ENCODE measurements at regions not wholly inside any gene's neighbourhood (a gene's known extent, or its start where the extent isn't known, plus 50 kb on each side); places are given as distances from the start of the nearest gene placed in this dataset.

DNA sequence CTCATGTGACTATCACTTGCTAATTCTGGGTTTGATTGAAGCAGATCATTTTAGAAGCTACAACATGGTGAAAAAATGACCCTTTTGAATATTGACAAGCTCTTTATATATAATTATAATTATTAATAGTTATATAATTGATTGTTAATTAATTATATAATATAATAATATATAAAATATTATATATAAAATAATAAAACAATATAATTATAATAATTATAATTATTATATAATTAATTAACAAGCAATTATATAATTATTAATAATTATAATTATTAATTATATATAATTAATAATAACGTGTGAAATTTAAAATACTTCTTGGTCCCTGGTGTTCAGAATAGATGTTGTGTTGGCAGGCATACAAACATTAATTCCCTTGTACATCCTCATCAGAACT is 404.1 kb upstream of the CDH19 start:
- no peaks in the 10 kb centered on the region for H4K20me1 ChIP-seq (ENCODE audit: insufficient read depth, low read length)
- TF ChIP-seq EZH2 (IDR thresholded peaks at IDR 0.05; ENCODE audit: borderline replicate concordance, low read length) = no peak
- TF ChIP-seq, protein P1, sequence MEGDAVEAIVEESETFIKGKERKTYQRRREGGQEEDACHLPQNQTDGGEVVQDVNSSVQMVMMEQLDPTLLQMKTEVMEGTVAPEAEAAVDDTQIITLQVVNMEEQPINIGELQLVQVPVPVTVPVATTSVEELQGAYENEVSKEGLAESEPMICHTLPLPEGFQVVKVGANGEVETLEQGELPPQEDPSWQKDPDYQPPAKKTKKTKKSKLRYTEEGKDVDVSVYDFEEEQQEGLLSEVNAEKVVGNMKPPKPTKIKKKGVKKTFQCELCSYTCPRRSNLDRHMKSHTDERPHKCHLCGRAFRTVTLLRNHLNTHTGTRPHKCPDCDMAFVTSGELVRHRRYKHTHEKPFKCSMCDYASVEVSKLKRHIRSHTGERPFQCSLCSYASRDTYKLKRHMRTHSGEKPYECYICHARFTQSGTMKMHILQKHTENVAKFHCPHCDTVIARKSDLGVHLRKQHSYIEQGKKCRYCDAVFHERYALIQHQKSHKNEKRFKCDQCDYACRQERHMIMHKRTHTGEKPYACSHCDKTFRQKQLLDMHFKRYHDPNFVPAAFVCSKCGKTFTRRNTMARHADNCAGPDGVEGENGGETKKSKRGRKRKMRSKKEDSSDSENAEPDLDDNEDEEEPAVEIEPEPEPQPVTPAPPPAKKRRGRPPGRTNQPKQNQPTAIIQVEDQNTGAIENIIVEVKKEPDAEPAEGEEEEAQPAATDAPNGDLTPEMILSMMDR (IDR thresholded peaks at IDR 0.05; ENCODE audit: low read length) = no peak
- no peak overlapping the region for H2AFZ ChIP-seq (ENCODE audit: low read length)
- H3K27me3 ChIP-seq (ENCODE audit: insufficient read depth, low read length) = no peaks in the 10 kb centered on the region
- no peak overlapping the region for H3K9ac ChIP-seq (ENCODE audit: low read length)
- no peaks in the 10 kb centered on the region for H3K9me2 ChIP-seq (ENCODE audit: low read depth, low read length)
- H3K36me3 ChIP-seq (ENCODE audit: insufficient read depth, low read length) = no peaks in the 10 kb centered on the region
- H3K27ac ChIP-seq (ENCODE audit: low read depth, low read length, poor library complexity, severe bottlenecking) = no peak overlapping the region
- H3K4me2 ChIP-seq (ENCODE audit: low read length) = no peak overlapping the region
- H3K4me1 ChIP-seq (ENCODE audit: insufficient read depth, low read length, severe bottlenecking) = no peaks in the 10 kb centered on the region
- no peaks in the 10 kb centered on the region for H3K9me3 ChIP-seq (ENCODE audit: low read length)
- no peaks in the 10 kb centered on the region for H3K79me2 ChIP-seq (ENCODE audit: insufficient read depth, low read length)
- no peak overlapping the region for H3K4me3 ChIP-seq (ENCODE audit: low read depth, low read length, poor library complexity, severe bottlenecking)
- no peaks in the 10 kb centered on the region for H3F3A ChIP-seq (ENCODE audit: insufficient read depth, low read length)

DNA sequence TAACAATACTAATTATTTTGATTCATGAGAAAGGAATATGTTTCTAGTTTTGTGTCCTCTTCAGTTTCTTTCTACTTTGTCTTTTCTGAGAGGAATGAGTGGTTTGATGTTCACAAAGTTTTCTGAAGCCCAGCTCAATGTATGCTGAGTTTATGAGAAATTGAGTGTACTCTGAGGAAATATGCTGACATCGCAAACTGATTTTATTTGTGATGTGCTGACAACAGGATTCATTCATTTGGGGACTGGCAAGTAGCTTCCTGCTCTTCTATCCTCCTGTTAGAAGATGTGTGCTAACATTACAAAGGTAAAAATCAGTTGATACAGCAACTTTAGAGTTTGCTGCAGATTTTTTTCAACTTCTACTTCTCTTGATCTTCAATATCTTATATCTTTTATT is 403.2 kb upstream of the CDH19 start:
- Histone ChIP-seq H3F3A (ENCODE audit: insufficient read depth, low read length) (no peaks in the 10 kb centered on the region), H3K4me2 (ENCODE audit: low read length) (no peak overlapping the region), H2AFZ (ENCODE audit: low read length) (no peak overlapping the region), H3K79me2 (ENCODE audit: insufficient read depth, low read length) (no peaks in the 10 kb centered on the region), H3K9ac (ENCODE audit: low read length) (no peak overlapping the region), H3K9me2 (ENCODE audit: low read depth, low read length) (no peaks in the 10 kb centered on the region), H3K4me1 (ENCODE audit: insufficient read depth, low read length, severe bottlenecking) (no peaks in the 10 kb centered on the region), H3K27me3 (ENCODE audit: insufficient read depth, low read length) (no peaks in the 10 kb centered on the region), H4K20me1 (ENCODE audit: insufficient read depth, low read length) (no peaks in the 10 kb centered on the region), H3K9me3 (ENCODE audit: low read length) (no peaks in the 10 kb centered on the region), H3K36me3 (ENCODE audit: insufficient read depth, low read length) (no peaks in the 10 kb centered on the region), H3K4me3 (ENCODE audit: low read depth, low read length, poor library complexity, severe bottlenecking) (no peak overlapping the region), H3K27ac (ENCODE audit: low read depth, low read length, poor library complexity, severe bottlenecking) (no peak overlapping the region)
- no peak for TF ChIP-seq EZH2 (IDR thresholded peaks at IDR 0.05; ENCODE audit: borderline replicate concordance, low read length)
- TF ChIP-seq, protein P1 (IDR thresholded peaks at IDR 0.05; ENCODE audit: low read length) = no peak

DNA sequence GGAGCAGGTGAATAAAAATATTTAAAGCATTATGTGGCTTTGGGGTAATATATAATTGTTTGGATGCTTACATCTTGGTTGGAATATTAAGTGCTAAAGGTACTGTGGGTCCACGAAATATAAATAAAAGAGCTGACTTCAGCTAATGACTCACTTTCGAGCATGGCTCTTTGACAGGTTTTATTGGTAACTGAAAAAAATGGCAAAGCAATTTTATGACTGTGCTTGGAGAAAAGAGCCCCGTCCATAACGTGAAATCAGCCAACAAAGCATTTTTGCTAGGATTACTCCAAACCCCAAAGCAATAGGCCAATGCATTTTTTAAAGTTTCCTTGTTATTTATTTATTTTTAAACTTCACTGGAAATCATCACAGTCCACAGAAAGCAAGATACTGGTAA is 397.2 kb upstream of the CDH19 start:
- H3F3A ChIP-seq (ENCODE audit: insufficient read depth, low read length) = no peaks in the 10 kb centered on the region
- no peak overlapping the region for H3K27ac ChIP-seq (ENCODE audit: low read depth, low read length, poor library complexity, severe bottlenecking)
- no peaks in the 10 kb centered on the region for H4K20me1 ChIP-seq (ENCODE audit: insufficient read depth, low read length)
- no peak overlapping the region for H3K4me3 ChIP-seq (ENCODE audit: low read depth, low read length, poor library complexity, severe bottlenecking)
- H3K9me3 ChIP-seq (ENCODE audit: low read length) = no peaks in the 10 kb centered on the region
- no peaks in the 10 kb centered on the region for H3K9me2 ChIP-seq (ENCODE audit: low read depth, low read length)
- no peaks in the 10 kb centered on the region for H3K36me3 ChIP-seq (ENCODE audit: insufficient read depth, low read length)
- no peak for TF ChIP-seq EZH2 (IDR thresholded peaks at IDR 0.05; ENCODE audit: borderline replicate concordance, low read length)
- TF ChIP-seq, protein P1 (IDR thresholded peaks at IDR 0.05; ENCODE audit: low read length) = no peak
- no peaks in the 10 kb centered on the region for H3K27me3 ChIP-seq (ENCODE audit: insufficient read depth, low read length)
- H2AFZ ChIP-seq (ENCODE audit: low read length) = no peak overlapping the region
- H3K79me2 ChIP-seq (ENCODE audit: insufficient read depth, low read length) = no peaks in the 10 kb centered on the region
- no peak overlapping the region for H3K4me2 ChIP-seq (ENCODE audit: low read length)
- H3K4me1 ChIP-seq (ENCODE audit: insufficient read depth, low read length, severe bottlenecking) = no peaks in the 10 kb centered on the region
- no peak overlapping the region for H3K9ac ChIP-seq (ENCODE audit: low read length)
